ENCODE measurements at regions not wholly inside any gene's neighbourhood (a gene's known extent, or its start where the extent isn't known, plus 50 kb on each side); places are given as distances from the start of the nearest gene placed in this dataset.

- no peak for TF ChIP-seq CTCF (conservative IDR thresholded peaks at IDR 0.05; ENCODE audit: low read length)
- TF ChIP-seq EZH2phosphoT487 (IDR thresholded peaks at IDR 0.05; ENCODE audit: borderline replicate concordance), result no peak
Measured at GRCh38 chr7:142620402-142620801, 128.9 kb upstream of the PRSS1 start.

All from Loucy (cell line).